HG03025 (cell line): ENCODE measurements at regions not wholly inside any gene's neighbourhood (a gene's known extent, or its start where the extent isn't known, plus 50 kb on each side); places are given as distances from the start of the nearest gene placed in this dataset.

ENCODE experiments used
- ATAC-seq: cut with Tn5 transposase; IDR thresholded peaks from one replicate; pipeline ENCODE4 v1.9.1; 2021; ENCODE audit warnings: mild to moderate bottlenecking, moderate library complexity; ENCODE audit not compliant: unreplicated experiment, low FRiP score

DNA sequence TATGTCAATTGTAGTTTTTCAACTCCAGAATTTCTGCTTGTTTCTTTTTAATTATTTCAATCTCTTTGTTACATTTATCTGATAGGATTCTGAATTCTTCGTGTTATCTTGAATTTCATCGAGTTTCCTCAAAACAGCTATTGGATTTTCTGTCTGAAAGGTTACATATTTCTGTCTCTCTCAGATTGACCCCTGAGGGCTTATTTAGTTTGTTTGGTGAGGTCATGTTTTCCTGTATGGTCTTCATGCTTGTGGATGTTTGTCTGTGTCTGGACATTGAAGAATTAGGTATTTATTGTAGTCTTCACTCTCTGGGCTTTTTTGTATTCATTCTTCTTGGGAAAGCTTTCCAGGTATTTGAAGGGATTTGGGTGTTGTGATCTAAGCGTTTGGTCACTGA, 85.6 kb downstream of the SNAPC1 start:
- ATAC-seq: no peak

- ATAC-seq: no peak
These were observed 92.7 kb downstream of the SNAPC1 start for GRCh38 chr14:61854898-61855297.

GRCh38 chr14:61860294-61860918, 98.2 kb downstream of the SNAPC1 start:
- ATAC-seq: peak; percentile 96

GRCh38 chr14:61861320-61861865, 99.2 kb downstream of the SNAPC1 start:
- no peak for ATAC-seq

DNA sequence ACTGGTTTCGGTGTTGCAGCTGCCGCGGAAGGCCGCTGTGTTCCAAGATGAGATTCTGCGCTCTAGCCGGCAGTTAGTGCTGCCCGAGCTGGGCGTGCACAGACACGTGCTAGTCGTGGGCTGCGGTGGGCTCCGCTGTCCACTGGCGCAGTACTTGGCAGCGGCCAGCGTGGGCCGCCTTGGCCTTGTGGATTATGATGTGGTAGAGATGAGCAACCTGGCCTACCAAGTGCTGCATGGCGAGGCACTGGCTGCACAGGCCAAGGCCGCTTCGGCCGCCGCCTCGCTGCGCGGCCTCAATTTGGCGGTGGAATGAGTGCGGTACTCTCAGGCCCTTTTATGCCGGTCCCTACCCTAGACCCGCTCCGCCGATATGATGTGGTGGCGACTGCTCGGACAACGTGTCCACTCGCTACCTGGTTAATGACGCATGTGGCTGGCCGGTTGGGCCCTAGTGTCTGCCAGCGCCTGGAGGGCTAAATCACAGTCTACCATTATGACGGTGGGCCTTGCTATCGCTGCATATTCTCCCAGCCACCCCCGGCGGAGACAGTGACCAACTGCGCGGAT, 102.2 kb downstream of the SNAPC1 start:
- ATAC-seq: no peak

DNA sequence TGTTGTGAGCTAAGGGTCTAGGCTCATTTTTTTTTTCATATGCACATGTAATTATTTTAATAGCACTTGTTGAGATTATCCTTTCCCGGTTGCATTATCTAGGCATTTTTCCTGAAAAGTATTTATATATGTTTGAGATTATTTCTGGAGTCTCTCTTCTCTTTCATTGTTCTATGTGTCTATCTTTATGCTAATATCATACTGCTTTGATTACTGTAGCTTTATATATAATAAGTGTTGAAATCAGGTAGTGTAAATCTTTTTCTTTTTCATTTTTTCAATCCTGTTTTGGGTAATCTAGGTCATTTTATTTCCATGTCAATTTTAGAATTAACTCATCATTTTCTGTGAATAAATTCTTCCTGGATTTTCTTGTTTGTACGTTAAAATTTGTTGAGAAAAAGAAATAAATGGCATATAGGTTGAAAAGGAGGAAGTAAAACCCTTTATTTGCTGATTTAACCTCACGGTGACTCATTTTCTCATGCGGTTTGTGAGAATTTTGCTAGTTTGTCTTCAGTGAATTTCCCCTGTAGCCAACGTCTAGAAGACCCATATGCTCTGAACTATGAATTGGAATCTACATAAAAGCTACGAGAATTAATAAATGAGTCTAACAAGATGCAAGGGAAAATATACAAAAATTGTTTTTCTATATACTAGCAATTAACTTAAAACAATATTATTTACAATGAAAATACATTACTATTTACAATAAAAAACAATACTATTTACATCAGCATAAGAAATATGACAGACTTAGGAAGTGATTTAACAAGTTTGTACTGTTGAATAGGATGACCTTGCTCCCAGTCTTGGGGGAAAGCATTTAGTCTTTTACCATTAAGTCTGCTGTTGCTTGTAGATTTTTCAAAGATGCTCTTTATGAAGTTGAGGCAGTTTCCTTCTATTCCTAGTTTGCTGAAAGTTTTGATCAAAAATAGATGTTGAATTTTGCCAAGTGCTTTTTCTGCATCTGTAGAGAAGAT, 105.0 kb downstream of the SNAPC1 start:
- ATAC-seq: no peak

DNA sequence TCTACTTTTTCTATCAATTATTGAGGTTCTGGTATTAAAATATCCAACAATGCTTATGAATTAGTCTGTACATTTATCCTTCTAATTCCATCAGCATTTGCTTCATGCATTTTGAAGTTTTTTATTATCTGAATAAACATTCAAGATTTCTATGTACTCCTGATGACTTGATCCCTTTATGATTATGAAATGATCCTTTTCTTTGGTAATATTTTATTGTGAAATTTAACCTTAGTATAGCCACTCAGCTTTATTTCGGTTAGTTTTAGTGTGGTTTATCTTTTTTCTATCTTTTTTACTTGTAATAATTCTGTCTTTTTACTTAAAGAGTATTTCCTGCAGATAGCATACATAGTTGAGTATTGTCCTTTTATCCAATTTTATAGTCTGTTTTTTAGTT, 106.6 kb downstream of the SNAPC1 start:
- no peak for ATAC-seq

- no peak for ATAC-seq
These were observed 107.9 kb downstream of the SNAPC1 start for GRCh38 chr14:61870163-61870562.

DNA sequence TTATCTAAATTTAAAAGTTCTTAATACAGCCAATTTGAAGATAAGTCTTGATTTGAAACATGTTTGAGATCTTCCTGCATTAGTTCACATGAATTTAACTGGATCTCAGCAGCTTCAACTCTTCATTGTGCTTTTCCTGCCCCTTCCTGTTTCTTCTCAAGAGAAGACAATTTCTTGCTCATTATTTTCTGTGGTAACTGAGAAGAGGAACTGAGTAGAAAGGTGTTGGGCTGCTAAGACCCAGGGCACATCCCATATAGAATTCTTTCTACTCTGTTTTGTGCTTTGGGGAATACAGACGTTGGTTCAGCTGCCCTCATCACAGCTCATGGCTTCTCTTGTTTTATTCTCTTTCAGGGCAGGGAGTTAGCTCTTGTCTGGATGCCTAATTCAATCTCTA, 110.2 kb downstream of the SNAPC1 start:
- peak; percentile 98 for ATAC-seq

- no peak for ATAC-seq
These were observed 113.3 kb downstream of the SNAPC1 start for GRCh38 chr14:61875483-61875882.

GRCh38 chr14:61876362-61877034, 114.3 kb downstream of the SNAPC1 start:
- no peak for ATAC-seq

- no peak for ATAC-seq
These were observed 114.8 kb downstream of the SNAPC1 start for GRCh38 chr14:61877035-61877390.

GRCh38 chr14:61877768-61878167, 115.5 kb downstream of the SNAPC1 start:
- ATAC-seq: no peak

GRCh38 chr14:61878931-61879330, 116.7 kb downstream of the SNAPC1 start:
- ATAC-seq: no peak

DNA sequence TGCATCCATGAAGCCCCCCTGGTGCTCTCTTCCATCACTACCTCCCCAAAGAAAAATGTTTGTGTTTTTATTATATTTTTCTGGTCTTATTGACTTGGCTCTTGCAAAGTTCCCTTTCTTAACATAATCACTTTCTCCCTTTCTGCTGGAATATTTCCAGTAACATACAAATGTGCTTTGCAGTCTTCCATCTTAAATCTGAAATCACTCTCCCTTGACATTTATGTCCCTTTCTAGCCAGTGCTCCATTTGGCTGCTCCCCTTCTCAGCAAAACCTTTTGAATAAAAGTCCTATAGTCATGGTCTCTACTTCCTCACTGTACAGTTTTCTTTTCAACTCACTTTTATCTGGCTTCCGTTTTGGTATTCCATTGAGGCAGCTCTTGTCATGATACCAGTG, 118.8 kb downstream of the SNAPC1 start:
- ATAC-seq: no peak

DNA sequence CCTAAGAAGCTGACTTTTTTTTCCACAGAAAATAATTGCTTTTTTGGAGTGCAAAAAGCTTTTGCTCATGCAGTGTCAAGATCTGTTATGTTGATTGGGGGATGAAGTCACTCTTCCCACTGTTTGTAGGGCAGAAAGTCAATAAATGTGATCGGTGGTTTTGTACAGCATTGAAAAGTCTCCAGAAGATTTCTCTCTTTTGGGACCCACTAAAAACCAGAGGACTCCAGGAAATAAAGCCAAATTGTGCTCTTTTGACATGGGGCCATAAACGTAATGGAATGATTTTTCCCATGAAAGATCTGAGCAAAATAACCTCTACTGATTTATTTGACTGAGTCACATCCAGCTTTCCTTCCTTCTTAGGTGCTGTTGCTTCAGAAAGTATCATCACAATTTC, 122.5 kb downstream of the SNAPC1 start:
- no peak for ATAC-seq

DNA sequence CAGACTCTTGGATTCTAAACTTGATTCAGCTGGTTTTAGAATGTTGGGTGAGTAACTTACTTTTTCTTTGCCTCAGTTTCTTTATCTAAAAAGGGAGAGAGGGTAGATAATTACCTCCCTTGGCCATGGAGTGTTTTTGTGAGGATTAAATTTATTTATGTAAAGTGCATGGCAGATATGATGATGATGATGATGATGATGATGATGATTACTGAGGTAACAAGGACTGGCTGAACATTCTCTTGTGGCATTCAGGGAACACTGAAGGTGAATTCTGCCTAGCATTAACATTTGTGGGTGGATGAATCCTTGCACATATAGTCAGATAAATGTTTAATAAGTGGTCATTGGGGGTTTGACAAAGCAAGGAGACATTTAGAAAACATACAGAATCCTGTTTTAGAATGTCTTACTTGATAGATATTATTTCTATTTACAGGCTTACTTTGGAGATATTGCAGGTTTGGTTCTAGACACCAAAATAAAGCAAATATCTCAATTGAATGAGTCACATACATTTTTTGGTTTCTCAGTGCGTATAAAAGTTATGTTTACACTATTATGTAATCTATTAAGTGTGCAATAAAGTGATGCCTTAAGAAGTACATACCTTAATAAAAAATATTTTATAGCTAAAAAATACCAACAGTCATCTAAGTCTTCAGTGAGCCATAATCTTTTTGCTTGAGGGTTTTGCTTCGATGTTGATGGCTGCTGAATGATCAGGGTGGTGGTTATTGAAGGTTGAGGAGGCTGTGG, 123.2 kb downstream of the SNAPC1 start:
- ATAC-seq: no peak

DNA sequence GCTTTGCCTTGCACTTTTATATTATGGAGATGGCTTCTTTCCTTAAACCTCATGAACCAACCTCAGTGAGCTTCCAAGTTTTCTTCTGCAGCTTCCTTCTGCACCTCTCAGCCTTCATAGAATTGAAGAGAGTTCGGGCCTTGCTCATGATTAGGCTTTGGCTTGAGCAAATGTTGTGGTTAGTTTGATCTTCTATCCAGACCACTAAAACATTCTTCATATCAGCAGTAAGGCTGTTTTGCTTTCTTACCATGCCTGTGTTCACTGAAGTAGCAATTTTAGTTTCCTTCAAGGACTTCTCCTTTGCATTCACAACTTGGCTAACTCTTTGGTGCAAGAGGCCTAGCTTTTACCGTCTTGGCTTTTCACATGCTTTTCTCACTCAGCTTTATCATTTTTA, 125.4 kb downstream of the SNAPC1 start:
- no peak for ATAC-seq

GRCh38 chr14:61889914-61890351, 127.7 kb downstream of the SNAPC1 start:
- peak; percentile 99 for ATAC-seq

GRCh38 chr14:61891170-61891569, 128.9 kb downstream of the SNAPC1 start:
- ATAC-seq: no peak
